ENCODE measurements at regions not wholly inside any gene's neighbourhood (a gene's known extent, or its start where the extent isn't known, plus 50 kb on each side); places are given as distances from the start of the nearest gene placed in this dataset.
A peak's percentile ranks its signal among the peaks of the same experiment; 100 is the strongest.

DNA sequence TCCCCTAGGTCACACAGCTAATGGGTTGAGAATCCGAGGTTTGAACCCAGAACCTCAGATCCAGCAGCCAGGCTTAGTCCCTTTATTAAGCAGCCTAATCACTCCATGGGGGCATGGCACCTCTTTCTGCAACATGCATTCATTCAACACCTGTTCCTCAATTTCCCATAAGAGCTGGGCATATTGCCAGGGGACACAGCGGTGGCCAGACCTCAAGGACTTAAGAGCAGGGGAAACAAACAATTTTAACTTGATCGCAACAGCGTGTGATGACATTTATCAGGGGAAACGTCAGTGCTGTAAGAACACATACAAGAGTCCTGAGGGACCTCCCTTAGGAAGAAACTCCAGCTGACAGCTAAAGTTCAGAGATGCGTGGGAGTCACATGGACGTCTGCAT is 267.4 kb upstream of the CDH4 start:
- DNase-seq, result peak; percentile 71

DNA sequence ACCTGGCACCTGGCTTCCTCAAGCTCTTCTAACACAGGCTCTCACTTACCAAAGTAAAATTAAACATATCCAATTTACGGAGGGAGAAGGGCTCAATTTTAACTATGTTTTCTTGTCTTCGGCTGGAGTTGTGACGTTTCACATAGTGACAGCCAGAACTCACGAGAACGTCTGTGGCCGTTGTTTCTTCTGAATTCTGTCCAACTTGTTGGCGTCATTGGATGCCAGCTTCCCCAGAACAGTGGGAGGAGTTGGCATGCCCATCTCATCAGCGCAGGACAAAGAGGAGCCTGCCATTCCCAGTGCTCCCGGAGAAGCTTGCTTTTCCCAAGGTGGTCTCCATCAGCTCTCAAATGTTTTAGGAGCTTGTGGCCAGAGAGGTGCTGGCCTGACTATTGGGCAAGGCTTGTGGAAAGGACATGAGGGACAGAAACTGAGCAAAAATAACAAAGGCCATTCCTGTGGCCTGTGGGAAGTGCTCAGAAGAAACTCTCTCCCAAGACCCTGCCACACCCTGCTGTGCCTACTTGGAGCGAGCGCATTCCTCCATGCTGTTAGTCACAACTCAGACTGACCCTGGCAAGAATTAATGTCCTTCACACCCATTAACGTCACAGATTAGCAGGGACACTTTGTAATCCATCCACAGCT is 265.4 kb upstream of the CDH4 start:
- DNase-seq, result no peak

DNA sequence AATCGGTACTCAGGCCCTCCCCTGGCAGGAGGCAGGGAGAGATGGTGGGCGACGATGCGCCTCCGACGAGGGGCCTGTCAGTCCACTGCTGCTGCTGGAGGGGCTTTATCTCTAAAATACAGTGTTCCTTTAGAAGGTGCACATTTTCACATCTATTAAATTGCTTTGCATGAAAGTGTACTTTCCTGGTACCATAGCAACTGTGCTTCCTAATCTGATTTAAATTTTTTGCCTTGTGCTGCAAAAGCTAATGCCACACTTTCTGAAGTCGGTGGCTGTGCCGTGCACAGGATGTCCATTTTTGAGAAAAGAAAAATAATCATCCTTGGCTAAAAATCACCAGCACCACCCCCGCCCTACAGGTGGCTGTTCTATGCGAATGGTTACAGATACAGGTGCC is 262.0 kb upstream of the CDH4 start:
- DNase-seq, result no peak

DNA sequence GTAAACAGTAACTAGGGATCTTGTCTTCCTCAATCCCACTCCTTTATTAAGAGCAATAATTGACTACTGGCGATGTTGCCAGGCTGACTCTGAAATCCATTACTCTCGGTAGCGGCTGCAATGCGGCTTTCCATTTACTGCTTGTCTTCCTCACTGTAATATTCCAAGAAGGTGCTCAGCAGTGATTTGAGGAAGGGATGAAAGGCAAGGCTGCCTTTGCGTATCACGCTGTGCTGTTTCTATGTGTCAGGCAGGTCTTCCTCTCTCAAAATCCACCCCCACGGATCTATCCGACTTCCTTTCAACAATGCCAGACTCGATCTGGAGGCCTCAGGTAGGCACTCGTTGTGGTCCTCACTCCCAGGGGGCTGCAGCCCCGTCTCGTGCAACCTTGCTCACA is 261.4 kb upstream of the CDH4 start:
- DNase-seq, result no peak

DNA sequence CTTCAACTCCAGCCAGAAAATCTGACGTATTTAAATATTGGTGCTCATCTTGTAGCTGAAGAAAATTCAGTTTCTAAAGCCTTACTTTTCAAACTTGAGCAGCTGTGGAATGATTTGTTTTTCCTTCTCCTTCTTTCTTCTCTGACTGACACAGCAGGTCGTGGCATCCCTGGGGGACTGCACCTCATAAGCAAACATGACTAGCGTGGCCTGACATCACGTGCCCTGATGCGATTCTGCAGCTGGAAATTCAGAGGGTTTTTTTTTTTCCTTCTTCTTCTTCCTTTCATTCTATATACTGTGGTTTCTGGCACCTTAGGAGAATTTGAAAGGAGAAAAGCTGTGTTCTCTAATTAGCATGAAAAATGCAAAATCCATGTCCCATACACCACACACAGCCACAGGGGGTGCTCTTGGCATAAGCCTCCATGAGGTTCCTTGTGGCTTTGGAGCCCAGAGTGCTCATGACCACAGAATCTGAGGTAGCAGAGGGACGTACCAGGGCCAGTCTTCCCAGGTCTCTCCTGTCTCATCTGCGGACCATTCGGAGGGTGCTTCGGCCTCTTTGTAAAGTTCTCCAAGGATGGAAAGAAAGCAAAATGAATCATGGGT is 258.5 kb upstream of the CDH4 start:
- no peak for DNase-seq

DNA sequence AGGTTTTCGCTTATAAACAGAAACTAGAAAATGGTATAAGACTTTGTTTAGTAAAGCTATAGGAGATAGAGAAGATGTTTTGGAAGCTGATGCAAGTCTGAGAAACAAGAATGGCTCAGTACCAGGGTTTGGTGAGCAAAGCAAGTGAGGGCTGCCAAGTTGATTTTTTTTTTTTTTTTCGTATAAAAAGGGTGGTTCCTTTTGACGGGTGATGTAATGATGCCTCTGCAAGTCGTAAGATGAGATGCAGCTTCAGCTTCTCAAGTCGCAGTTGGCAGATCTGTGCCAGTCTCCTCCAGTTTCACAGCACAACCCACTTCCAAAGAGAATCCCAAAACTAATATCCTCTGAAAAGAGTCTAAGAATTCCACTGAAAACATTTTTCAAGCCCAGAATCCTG is 252.8 kb upstream of the CDH4 start:
- DNase-seq, result no peak

DNA sequence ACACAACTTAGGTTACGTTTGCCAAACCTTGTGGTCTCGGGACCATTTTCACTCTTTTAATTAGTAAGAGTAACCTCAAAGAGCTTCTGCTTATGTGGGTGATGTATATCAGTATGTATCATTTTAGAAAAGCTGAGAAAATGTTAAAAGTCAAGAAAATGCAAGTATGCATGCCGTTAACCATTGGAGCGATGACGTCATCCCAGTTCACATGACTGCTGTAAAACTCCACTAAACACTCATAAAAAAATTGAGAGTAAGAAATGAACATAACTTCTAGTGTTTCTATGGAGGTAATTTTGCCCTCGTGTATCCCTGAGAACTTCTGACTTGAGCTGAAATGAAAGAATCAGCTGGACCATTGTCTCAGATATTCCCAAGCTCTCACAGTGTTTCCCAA is 250.0 kb upstream of the CDH4 start:
- DNase-seq, result no peak

DNA sequence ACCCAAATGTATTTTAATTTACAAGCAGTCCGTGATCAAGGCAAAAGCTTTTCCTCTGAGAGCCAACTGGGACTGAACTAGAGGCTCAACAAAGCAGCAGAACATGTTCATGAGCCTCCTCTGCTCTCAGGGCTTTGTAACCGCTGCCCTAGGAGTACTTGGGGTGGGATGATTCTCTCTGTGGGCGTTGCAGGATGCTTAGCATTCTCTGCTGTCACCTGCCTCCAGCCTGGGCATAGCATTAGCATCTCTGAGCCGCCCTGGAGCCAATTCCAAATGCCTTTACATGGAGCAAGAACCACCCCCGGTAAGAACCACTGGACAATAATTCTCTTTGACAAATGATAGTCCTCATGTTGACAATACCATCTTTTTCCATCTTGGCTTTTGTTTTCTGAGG is 237.6 kb upstream of the CDH4 start:
- DNase-seq, result no peak

DNA sequence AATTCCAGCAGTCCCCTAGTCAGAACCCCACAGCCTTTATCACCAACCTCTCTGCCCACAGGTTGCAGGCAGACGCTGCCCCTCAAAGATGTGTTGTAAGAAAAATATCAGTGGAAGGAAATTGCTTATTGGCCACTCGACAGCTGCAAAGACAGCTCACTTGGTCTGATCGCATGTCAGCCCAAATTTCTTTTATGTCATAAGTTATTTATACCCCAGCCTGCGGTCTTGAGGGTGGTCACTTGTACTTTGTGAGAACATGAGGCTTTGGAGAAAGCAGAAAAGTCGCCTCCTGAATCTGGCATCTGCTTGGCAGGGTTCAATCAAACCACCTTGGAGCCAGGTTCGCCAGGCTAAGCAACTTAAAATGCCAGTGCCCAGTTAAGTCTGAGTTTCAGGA is 236.5 kb upstream of the CDH4 start:
- DNase-seq, result no peak

DNA sequence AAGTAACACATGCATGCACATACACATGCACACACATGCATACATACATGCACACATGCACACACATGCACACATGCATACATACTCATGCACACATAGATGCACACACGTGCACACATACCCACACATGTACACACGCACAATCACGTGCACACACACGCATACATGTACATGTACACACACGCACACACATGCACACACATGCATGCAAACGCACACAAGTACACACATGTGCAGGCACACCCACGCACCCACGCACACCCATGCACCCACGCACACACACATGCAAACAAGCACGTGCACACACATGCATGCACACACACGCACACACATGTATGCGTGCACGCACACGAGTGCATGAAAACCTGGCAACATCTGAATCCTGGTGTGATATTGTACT is 232.7 kb upstream of the CDH4 start:
- no peak for DNase-seq

DNA sequence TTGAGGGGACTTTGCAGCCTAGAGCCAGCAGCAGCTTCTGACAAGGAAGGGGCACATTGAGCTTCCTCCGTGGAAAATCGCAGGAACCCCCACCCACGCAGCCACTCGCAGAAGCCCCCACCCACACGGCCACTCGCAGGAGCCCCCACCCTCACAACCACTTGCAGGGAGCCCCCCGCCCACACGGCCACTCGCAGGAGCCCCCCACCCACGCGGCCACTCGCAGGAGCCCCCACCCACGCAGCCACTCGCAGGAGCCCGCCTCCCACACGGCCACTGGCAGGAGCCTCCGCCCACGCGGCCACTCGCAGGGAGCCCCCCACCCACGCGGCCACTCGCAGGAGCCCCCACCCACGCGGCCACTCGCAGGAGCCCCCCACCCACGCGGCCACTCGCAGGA is 228.4 kb upstream of the CDH4 start:
- DNase-seq, result no peak

DNA sequence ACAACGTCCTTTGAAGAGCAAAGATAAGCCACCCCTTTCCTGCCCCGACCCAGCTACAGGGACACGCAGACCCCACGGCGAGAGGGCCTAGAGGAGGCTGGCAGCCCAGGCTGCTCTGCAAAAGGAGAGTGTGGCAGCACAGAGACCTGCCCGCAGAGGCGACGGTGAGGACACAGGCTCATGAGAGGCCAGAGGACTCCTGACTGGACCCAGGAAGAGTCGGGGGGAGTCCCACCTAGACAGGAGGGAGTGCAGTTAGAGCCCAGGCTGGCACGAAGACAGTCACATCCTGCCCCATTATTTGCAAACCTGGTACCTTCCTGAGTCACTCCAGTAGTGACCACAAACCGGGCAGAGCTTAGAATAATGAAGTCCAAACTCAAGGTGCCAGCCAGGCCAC is 227.7 kb upstream of the CDH4 start:
- no peak for DNase-seq

DNA sequence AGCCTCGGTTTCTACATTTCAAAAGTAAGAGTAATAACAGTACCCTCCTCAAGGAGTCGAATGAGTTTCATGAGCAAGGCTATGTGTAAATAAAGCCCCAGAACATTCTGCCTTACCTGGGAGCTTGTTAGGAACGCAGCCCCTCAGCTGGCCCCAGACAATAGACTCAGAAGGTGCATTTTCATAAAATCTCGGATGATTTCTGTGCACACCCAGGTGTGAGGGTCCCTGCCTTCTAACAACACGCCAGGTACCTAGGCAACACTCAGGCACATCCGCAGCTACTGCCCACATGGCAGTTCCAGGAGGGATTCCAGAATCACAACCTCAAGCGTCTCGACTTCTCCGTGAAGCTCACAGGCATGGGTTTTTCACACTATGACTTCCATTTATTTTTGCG is 226.5 kb upstream of the CDH4 start:
- no peak for DNase-seq

DNA sequence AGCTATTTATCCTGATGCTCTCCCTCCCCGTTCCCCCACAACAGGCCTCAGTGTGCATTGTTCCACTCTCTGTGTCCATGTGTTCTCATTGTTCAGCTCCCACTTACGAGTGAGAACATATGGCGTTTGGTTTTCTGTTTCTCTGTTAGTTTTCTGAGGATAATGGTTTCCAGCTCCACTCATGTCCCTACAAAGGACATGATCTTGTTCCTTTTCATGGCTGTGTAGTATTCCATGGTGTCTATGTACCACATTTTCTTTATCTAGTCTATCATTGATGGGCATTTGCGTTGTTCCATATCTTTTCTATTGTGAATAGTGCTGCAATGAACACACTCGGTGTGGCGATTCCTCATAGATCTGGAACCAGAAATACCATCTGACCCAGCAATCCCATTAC is 225.9 kb upstream of the CDH4 start:
- no peak for DNase-seq

DNA sequence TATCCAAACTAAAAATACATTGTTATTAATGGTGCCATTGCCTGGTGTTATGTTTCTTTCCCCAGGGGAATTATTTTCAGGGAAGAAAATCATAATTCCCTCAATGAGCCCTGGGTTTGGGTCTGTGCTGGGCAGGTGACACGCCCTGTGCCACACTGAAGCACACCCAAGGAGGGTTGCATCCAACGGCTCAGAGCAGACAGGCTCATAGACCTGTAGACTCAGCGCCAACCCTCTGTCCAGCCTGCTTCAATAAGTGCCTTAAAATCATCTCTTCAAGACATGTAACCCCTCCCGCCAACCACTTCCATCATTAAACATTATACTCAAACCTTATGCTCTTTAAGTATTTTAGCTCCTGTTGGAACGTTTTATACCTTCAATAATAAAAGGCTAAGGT is 225.3 kb upstream of the CDH4 start:
- DNase-seq, result no peak

DNA sequence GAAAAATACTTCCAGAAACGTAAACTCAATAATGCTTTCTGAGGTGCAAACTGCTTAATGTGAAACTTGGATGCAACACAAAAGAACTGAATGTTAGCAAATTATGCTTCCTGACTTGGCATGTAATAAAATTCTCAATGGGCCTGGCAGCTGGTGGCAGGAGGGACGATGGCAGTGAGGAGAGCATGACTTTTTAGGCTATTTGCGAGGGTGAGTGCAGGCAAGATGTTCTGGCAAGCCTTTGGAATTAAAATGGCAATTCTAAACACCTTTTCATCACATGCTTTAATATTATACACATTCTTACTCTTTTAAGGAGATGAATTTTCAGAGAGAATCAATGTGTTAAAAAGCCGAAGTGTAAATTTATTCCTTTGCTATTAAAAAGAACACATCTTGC is 224.8 kb upstream of the CDH4 start:
- DNase-seq, result no peak

DNA sequence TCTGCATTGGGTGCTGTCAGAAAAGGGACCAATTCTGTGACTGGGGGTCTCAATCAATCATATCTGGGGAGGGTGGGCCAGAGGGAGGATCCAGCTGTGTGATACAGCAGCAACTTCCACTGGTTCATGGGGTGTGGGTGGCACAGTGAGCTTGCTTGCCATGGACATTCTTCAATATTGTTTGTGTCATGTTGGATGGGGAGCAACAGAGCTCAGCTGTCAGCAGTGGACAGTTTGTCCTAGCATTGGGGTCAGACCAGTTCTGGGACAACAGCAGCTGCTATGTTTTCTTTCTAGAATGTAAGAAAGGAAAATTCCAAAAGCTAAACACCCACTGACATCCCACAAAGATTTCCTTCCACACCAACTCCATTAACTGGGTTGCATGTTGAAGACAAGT is 221.9 kb upstream of the CDH4 start:
- no peak for DNase-seq

DNA sequence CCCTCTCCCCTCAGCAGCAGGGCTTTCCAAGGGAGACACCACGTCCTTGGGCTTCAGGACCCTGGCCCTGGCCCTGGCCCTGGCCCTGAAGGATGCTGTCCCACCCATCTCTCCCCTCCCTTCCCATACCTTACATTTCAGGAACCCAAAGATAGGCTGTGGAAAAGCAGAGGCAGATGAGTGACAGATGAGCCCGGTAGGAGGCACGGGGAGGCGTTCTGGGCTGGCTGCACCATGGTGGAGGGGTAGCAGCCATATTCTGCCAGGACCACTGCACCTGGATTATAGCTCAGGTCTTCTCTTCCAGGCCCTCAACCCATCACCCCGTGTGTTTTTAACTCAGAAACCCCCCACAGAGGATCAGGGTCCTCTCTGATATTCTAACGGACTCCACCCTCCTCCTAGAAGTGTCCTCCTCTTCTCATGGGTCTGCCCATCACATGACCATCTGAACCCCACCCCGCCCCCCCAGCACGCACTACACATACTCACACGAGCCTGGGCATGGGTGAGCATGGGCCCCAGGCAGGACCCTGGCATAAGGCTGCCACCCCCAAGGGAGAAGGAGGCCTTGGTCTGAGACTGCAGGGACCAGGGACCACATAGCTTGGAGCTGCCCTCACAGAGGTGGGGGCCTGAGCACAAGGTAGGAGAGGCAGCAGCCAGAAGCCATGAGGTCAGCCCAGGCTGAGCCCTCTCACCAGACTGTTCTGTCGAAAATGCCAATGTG is 220.8 kb upstream of the CDH4 start:
- no peak for DNase-seq

DNA sequence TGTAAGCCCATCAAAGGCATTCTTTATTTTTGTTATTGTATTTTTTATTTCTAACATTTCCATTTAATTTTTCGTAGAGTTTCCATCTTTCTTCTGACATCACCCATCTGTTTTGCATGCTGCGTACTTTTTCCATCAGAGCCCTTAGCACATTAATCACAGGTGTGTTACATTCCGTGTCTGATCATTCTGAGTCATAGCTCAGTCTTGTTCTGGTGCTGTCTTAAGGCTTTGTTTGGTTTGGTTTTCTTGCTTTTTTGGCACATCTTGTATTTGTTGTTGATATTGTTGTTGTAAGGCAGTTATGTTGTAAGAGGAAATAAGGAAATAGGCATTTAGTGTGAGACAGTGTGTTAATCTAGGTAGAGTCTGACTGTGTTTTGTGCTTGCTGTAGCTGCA is 214.6 kb upstream of the CDH4 start:
- no peak for DNase-seq

DNA sequence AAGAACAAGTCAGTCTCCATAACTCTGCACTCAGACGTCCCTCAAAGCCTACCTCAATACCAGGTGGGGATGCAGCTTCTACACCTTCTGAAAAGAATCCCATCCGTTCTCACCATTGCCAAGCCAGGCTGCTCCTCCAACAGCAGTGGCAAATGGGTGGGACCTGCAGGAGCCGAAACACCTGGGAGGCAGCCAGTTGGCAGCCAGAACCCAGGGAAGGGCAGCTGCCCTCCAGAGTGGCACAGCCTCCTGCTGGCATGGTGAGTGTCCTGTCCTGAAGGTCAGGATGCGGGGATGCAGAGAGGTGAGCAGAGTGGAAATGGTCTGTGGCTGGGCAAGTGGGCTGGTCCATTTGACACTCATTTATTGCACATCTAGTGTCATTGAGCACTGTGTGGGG is 210.6 kb upstream of the CDH4 start:
- DNase-seq, result no peak

DNA sequence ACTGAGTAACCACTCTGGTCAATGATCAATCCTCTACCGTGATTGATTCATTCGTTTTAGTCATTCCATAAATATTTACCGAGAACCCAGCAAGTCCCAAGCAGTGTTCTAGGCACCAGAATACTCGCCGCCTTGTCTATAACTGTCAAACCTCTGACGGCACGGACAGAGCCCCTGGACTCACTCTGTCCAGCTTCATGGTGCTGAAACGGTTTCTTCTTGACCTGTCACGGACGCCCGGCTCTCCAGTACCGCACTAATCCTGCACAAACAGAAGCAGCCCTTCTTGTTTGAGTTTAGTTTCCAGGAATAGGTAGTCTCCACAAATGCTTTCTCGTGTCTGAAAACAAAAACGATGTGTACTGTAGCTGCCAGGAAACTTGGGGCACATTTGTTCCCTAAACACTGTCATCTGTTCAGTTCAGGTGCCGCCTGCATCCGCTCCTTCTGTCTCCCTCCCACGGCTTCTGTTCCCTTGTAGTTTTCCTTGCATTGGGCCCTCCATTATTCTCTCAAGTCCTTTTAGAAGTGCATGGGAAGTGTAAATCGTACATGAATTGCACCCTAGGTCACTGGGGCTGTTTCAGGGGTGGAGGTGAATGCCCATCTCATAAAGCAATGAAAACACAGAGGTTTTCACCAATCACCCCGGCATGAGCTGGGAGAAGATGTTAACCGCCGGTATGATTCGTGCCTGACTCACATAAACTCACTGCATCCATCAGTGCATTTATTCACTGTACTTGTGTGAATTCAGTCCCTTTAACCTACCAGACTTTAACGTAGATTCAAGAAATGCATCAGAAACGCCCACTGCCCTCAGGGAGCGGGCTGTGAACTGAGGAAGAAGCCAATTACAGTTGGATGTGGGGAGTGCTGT is 209.3 kb upstream of the CDH4 start:
- DNase-seq, result no peak

DNA sequence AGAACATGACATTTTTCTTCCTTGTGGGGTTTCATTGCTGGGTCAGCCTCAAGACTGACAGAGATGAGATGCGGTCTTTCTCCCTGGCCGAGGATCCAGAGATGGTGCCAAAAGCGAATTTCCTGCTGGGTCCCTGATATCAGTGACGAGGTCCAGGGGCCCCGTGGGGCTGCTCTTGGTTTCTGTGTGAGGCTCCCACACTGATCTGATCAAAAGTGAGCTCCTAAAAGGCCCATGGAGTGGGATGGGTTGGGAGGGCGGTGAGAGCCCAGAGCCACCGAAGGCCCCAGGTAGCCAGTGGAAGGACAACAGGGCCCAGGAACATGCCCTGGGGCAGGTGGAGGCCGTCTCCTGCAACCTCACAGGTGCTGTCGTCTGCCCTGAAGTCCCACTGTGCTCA is 208.4 kb upstream of the CDH4 start:
- no peak for DNase-seq

DNA sequence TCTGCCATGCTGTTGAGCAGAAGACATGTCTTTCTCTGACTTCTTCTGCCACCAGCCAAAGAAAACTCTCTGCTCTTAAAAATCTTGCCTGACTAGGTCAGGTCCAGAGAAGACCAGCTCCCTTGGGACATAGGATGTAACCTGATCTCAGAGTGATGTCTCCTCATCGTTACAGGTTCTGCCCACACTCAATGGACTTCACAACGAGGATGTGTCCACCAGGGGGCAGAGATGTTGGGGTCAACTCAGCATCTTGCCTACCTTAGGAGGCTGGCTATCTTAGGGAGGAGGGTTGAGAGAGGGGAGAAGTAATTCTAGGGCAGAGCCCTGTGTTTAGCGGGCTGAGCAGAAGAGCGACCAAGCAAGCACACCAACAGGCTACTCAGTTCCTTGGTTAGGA is 207.6 kb upstream of the CDH4 start:
- no peak for DNase-seq

DNA sequence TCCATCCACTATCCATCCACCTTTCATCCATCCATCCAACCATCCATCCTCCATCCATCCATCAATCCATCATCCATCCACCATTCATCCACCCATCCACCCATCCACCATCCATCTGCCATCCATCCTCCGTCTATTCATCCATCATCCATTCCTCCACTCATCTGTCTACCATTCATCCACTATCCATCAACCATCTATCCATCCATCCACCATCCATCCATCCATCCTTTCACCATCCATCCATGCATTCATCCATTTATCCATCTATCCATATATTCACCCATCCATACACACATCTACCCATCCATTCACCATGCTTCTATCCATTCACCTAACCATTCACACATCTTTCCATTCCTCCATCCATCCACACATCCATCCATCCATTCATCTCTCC is 207.0 kb upstream of the CDH4 start:
- DNase-seq, result no peak
